ENCODE measurements at regions not wholly inside any gene's neighbourhood (a gene's known extent, or its start where the extent isn't known, plus 50 kb on each side); places are given as distances from the start of the nearest gene placed in this dataset.

DNA sequence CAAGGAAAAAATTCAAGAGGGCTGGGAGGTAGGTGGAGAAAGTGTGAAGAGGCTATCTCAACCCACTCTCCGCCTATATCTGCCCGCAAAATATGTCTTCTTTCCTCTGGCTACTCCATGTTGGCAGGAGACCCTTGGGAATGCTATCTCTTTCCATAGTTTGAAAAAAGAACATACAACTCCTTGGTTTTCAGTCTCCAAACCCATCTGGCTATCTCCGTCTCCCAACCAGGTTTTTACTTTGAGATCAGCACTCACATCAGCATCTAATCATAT lies 109.9 kb upstream of the IFNE start:
- Histone ChIP-seq H4K91ac (ENCODE audit: insufficient read length, low read depth, low read length) (no peak overlapping the region), H3K23me2 (ENCODE audit: insufficient read length, low read depth, low read length, poor library complexity, severe bottlenecking) (no peaks in the 10 kb centered on the region), H3K4me2 (ENCODE audit: insufficient read depth, insufficient read length, low read length) (no peak overlapping the region), H2AFZ (ENCODE audit: low read length) (no peak overlapping the region), H3K4me1 (ENCODE audit: insufficient read depth, low read length) (peaks cover 6% of the 10 kb centered on the region; the same call in 1 of the 2 replicates), H3K9me3 (ENCODE audit: control insufficient read depth, low read depth, low read length) (no peaks in the 10 kb centered on the region), H3K27me3 (ENCODE audit: insufficient read depth, low read length) (no peaks in the 10 kb centered on the region), H3K18ac (ENCODE audit: insufficient read length, low read depth, low read length) (no peak overlapping the region), H3K27ac (ENCODE audit: insufficient read length, low read depth, low read length) (no peak overlapping the region), H2BK5ac (ENCODE audit: insufficient read length, low read length) (no peak overlapping the region), H2BK15ac (ENCODE audit: low read depth, low read length) (no peak overlapping the region), H3K9ac (ENCODE audit: extremely low read depth, insufficient read length, low read length) (no peak overlapping the region), H3K79me2 (ENCODE audit: insufficient read depth, low read length) (no peaks in the 10 kb centered on the region), H4K8ac (replicated peaks; ENCODE audit: insufficient read length, low read depth, low read length) (no peak overlapping the region), H3K14ac (ENCODE audit: insufficient read depth, low read length) (no peak overlapping the region), H3K56ac (ENCODE audit: insufficient read length, low read depth, low read length) (no peak overlapping the region), H3K79me1 (ENCODE audit: insufficient read depth, low read depth, low read length, poor library complexity, severe bottlenecking) (no peaks in the 10 kb centered on the region), H3T11ph (ENCODE audit: low read length) (no peak overlapping the region), H2BK20ac (ENCODE audit: low read depth, low read length, poor library complexity, severe bottlenecking) (no peak overlapping the region), H4K20me1 (ENCODE audit: control insufficient read depth, insufficient read depth, insufficient read length) (no peaks in the 10 kb centered on the region), H2BK12ac (ENCODE audit: insufficient read length, low read depth, low read length) (no peak overlapping the region), H3K4ac (ENCODE audit: low read depth, low read length) (no peak overlapping the region), H4K5ac (ENCODE audit: insufficient read length, low read depth, low read length) (no peak overlapping the region), H3K23ac (ENCODE audit: insufficient read length, low read depth, low read length) (no peak overlapping the region), H2BK120ac (ENCODE audit: low read depth, low read length, poor library complexity, severe bottlenecking) (no peak overlapping the region), H2AK5ac (ENCODE audit: insufficient read length, low read length) (no peak overlapping the region)
- peak overlapping the region in 2 of 3 experiments; percentile 18 to 86; a peak in 3 of 7 replicates for H3K27ac Mint-ChIP-seq
- H3K4me3 Mint-ChIP-seq, result no peak overlapping the region
- H3K27me3 Mint-ChIP-seq (ENCODE audit: low read depth), result no peaks in the 10 kb centered on the region
- DNase-seq, result no peak
- no peaks in the 10 kb centered on the region for H3K36me3 Mint-ChIP-seq (ENCODE audit: insufficient read depth in 1 of 3, low read depth in 3 of 3)
- H3K4me1 Mint-ChIP-seq, result peaks cover 22 to 24% of the 10 kb centered on the region in 2 experiments
- WGBS (ENCODE audit: extremely low coverage, insufficient read length, low lambda C conversion rate), result no CpG with 5 or more reads among the region's 3 CpGs
- TF ChIP-seq, protein P1, sequence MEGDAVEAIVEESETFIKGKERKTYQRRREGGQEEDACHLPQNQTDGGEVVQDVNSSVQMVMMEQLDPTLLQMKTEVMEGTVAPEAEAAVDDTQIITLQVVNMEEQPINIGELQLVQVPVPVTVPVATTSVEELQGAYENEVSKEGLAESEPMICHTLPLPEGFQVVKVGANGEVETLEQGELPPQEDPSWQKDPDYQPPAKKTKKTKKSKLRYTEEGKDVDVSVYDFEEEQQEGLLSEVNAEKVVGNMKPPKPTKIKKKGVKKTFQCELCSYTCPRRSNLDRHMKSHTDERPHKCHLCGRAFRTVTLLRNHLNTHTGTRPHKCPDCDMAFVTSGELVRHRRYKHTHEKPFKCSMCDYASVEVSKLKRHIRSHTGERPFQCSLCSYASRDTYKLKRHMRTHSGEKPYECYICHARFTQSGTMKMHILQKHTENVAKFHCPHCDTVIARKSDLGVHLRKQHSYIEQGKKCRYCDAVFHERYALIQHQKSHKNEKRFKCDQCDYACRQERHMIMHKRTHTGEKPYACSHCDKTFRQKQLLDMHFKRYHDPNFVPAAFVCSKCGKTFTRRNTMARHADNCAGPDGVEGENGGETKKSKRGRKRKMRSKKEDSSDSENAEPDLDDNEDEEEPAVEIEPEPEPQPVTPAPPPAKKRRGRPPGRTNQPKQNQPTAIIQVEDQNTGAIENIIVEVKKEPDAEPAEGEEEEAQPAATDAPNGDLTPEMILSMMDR (conservative IDR thresholded peaks at IDR 0.05), result no peak
- H3K9me3 Mint-ChIP-seq, result no peaks in the 10 kb centered on the region

All from H9 (cell line).